ENCODE measurements at regions not wholly inside any gene's neighbourhood (a gene's known extent, or its start where the extent isn't known, plus 50 kb on each side); places are given as distances from the start of the nearest gene placed in this dataset.

DNA sequence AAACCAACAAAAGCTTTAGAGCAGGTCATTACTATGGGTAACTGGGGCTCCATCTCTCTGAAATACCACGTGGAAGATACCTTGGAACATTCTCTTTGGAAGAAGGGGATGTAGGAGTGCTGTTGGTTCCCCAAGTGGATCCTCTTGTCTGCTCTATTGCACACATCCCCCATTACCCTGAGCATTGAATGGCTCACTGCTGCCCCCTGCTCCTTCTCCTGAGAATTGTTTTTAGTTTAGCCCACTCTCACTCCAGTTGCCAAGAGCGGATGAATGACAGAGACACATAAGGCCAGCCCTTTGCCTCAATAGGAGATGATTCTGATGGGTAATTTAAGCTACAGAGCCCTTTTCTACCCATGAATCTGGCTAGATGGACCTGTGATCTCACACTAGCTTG lies 135.6 kb upstream of the SUCLG2 start:
- DNase-seq (ENCODE audit: low read depth) = peak; percentile 27

DNA sequence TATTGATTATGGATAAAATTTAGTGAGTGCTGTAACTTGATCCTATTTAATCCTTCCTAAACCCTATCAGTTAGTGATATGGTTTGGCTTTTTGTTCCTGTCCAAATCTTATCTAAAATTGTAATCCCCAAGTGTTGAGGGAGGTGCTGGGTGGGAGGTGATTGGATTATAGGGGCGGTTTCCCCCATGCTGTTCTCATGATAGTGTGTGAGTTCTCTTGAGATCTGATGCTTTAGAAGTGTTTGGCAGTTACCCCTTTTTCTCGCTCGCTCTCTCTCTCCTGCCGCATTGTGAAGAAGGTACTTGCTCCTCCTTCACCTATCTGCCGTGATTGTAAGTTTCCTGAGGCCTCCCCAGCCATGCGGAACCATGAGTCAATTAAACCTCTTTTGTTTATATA lies 134.0 kb upstream of the SUCLG2 start:
- DNase-seq (ENCODE audit: low read depth) = no peak

DNA sequence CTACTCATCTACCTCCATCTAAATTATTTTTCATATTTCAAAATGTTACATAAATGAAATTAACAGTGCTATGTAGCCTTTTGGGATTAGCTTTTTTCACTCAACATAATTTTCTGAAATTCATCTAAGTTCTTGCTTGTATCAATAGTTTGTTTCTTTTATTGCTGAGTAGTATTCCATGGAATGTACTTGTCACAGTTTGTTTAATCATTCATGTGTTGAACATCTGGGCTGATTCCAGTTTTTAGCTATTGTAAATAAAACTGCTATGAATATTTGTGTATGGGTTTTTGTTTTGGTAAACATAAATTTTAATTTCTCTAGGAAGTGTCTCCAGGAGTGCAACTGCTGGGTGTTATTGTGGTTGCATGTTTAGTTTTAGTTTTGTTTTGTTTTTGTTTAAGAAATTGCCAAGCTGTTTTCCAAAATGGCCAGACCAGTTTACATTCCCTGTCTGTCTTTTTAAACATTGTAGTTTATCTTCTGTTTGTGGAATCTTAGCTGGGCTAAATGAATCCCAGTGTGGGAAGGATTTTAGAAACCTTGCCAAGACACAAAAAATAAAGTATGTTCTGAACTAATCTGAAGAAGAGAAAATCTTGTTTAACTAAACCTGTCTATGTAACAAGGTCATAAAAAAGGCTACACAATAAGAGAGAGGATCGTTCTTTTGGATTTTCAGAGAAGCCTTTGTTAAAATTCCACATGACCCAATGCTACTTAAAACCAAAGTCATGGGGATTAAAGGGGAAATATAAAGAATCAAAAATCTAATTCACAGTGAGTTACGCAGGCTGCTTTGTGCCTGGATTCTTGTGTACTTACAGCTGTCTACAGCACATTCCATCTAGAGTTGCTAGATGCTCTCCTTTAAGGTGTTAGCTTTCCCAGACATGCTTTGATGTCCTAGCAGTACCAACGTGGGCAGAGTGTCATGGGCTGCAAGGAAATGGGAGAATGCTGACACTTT lies 129.2 kb upstream of the SUCLG2 start:
- DNase-seq (ENCODE audit: low read depth) = no peak

DNA sequence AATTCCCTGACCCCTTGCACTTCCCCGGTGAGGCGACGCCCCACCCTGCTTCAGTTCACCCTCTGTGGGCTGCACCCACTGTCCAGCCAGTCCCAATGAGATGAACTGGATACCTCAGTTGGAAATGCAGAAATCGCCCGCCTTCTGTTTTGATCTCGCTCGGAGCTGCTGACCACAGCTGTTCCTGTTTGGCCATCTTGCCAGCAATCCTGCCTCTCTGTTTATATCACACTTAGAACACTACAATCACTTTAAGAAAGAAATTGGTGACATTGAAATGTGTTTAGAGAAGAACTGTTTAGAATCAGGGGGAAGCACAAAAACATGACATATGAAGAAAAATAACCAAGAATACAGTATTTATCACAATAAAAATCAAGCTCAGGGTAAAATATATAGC lies 127.5 kb upstream of the SUCLG2 start:
- no peak for DNase-seq (ENCODE audit: low read depth)

DNA sequence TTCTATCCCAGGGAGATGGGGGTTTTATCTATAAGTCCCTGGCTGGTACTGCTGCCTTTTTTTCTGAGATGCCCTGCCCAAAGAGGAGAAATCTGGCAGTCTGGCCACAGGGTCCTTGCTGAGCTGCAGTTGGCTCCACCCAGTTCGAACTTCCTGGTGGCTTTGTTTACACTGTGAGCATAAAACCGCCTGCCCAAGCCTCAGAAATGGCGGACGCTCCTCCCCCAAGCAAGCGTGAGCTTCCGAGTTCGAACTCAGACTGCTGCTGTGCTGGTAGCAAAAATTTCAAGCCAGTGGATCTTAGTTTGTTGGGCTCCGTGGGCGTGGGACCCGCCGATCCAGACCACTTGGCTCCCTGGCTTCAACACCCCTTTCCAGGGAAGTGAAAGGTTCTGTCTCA lies 126.8 kb upstream of the SUCLG2 start:
- DNase-seq (ENCODE audit: low read depth) = no peak

DNA sequence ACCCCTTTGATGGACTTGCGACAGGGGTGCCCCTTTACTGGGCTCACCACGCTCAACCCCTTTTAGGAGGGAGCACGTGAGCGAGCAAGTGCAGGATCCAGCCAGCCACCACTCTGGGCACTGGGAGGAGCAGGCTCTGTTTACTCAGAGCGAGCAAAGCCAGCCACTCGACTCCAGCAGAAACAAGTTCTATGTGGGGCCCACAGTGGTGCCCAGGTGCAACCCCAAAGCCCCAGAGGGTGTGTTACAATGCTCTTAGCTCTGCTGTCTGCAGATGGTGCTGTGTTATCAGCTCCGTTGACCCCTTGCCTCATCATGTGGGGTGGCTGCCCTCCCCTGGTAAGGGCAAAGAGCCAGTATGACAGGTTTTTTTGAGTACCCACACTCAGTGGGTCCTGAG lies 120.3 kb upstream of the SUCLG2 start:
- DNase-seq (ENCODE audit: low read depth) = no peak

DNA sequence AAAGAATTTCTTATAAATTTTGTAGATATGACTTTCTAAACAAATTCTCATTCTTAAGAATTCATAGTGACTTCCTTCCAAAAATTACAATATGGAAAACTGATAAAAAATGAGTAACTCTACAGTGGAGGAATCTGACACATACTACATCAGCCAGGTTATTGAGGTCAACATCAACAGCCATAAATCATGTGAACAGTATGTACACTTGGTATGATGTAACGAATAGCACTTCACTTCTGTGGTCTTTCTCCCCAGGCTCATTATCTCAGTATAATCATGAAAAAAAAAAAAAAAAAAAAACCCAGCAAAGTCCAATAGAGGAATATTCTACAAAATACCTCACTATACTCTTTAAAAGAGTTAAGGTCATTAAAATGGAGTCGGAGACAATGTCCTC lies 111.2 kb upstream of the SUCLG2 start:
- DNase-seq (ENCODE audit: low read depth) = no peak

DNA sequence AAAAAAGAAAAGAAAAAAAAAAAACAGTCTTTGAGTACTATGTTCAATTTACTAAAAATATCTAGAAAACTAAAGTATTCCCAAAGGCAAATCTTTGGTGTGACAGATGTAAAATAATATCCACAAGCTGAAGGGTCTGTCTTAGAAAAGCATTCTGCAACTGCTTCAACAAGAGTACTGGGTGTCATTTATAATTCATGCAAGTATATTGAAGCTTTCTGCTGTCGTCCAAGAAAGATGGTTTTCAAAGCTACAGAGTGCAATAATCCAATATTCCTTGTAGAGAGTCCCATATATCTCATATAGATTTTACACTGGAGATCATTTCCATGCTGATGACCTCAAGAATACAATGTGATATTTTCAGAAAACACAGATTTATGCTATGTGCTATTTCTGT lies 90.9 kb upstream of the SUCLG2 start:
- no peak for DNase-seq (ENCODE audit: low read depth)

DNA sequence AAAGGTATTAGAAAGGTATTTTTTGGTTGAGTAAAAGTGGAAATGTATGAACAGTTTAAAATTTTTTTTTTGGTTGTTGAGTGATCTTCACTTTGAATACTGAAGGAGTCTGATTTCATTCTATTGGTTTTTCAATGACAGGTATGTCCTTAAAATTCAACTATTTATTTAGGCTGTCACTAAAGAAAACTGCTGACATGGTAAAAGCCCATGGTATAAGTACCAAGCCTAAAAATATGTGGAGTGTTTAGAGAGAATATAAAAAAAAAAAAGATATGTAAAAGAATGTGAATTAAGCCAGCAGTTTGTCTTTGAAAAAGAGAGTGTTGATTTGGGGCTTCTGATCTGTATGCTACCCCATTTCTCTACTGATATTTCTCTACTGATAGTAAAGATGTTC lies 90.3 kb upstream of the SUCLG2 start:
- DNase-seq (ENCODE audit: low read depth) = no peak

DNA sequence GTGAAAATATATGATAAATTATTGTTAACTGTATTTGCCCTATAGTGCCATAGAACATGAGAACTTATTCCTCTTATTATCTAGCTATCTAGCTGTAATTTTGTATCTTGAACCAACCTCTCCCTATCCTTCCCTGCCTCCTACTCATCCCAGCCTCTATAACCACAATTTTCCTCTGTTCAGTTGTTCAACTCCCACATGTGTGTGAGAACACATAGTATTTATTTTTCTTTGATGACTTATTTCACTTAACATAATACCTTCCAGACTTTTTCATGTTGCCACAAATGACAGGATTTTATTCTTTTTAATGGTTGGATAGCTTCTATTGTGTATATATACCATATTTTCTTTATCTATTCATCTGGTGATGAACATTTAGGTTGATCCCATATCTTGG lies 85.4 kb upstream of the SUCLG2 start:
- DNase-seq (ENCODE audit: low read depth) = no peak

DNA sequence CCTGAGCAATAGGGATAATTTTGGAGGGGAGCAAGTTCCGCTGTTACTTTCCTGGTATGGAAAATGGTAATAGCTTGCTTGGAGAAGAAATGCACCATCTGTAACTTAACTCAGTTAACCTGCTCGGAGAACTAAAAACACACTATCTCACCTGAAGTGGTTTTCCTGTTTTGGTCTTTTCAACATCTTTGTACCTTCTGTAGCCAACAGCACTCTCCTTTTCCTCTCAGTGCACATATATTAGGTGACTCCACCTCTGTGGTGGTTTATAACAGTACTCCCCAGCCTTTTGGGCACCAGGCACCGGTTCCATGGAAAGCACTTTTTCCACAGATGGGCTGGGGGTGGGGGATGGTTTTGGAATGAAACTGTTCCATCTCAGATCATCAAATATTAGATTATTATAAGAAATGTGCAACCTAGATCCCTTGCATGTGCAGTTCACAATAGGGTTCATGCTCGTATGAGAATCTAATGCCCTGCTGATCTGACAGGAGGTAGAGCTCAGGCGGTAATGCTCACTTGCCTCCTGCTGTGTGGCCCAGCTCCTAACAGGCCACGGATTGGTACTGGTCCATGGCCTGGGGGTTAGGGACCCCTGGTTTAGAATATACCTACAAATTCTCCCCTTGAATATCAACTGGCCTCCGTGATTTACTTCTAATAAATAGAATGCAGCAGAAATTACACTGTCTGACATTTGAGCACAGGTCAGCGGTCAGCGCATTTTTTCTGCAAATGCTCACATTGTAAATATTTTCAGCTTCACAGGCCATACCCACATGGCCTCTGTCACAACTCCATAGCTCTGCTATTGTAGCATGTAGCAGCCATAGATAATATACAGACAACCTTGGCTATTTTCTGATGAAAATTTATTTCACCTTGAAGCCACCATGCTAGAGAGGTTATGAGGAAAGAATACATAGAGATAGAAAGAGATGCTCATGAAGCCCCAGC lies 83.8 kb upstream of the SUCLG2 start:
- DNase-seq (ENCODE audit: low read depth) = no peak

DNA sequence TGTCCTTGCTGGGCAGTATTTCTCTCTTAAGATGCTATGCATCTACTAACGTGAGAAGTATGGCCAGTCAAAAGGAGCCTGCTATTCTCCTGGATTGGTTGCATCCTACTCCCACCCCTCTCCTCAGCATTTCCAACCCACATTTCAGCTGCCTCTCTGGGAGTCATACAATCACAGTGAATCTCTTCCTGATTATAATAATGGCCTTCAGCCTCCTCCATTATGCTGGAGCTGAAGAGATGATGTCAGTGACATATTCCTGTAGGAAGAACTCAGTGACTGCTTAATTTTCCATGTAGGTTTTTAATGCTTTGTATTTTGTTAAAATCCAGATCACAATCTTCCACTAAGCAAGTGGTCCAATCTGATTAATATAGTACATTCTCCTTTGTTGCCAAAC lies 82.7 kb upstream of the SUCLG2 start:
- DNase-seq (ENCODE audit: low read depth) = no peak

DNA sequence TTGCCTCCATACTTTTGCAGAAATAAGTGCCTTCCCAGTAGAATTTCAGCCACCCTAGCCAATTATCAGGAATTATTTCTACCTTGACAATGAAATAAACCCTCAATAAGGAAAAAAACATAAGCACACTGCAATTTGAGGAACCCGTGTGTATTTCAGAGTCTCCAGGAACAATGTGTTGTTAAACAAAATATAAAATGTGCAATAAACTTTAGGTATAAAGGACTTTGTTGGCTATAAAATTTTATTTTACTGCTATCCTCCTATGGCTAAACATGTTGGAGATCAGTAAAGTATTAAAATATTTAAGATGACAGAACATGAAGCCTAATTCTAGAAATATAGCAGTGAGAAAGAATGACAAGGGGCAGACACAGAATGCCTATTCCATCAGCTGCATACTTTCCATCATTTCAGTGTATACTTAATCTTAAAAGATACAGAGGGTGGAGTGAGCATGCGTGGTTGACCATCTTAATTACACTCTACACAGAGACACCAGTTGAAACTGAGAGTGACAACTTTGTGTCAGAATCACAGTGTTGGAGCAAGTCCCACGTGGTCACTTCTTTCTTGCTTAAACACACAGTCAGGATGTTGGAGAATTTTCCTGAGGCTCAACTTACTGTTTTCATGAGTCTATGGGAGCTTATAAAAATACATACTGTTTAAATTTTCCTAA lies 79.0 kb upstream of the SUCLG2 start:
- DNase-seq (ENCODE audit: low read depth) = no peak

DNA sequence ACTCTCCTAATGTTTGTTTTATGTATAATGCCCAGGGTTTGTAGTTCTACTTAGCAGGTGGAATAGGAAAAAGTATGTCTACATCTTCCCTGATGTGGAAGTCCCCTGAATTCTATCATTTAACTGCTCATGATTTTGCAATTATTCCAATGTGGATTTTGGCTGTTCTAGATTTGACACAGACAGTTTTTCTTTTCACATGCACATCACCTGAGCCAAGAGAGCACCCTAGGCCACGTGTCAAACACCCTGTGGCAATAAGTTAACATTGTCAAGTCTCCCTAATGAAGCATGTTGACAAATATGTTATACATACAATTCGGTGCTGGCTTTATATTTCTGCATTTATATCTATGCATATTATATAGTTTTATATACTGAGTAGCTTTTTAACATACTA lies 70.0 kb upstream of the SUCLG2 start:
- no peak for DNase-seq (ENCODE audit: low read depth)

DNA sequence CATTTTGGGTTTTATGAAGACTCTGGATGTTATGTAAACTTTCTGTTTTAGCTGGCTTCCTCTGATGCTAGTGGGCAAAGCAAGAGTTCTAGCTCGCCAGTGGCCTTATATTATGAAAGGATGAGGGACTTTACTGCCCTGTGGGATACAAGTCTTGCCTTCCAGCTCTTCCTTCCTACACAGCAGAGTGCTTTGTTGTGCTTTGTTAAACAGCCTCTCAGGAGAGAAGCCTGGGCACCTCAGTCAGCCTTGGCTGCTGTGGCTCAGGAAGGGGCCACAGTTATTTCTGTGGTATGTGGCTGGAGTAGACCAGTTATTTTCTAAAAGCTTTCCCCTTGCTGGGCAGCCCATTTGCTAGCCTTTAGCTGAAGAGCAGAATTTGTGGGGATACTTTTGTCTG lies 69.5 kb upstream of the SUCLG2 start:
- no peak for DNase-seq (ENCODE audit: low read depth)

DNA sequence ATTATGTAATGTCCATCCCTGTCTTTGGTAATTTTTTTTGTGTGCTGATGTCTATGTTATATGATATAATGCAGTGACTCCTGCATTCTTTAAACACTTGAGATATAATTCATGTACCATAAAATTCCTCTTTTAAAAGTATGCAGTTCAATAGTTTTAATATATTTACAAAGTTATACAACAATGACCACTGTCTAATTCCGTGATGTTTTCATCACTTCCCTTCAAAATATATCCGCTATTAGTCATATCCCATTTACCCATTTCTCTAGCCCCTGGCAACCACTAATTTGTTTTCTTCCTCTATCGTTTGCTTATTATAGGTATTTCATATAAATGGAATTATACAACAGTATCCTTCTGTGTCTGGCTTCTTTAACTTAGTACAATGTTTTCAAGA lies 64.9 kb upstream of the SUCLG2 start:
- DNase-seq (ENCODE audit: low read depth) = no peak

DNA sequence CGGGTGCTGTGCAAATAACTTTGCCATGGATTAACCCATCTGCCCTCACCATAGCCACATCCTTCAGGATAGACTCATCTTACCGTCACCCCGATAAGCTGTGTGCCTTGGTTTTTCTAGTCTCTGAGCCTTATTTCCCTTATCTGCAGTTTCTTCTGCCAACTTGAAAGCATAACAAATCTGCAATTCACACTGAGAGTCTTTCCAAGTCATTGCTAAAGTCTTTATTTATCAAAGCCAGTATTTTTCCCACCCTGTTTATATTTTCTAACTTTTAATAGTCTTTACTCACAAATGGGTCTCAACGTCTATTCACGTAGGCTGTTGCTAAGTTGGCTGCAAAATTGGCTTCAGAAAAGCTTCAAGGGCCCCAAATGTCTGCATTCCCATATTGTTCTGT lies 61.6 kb upstream of the SUCLG2 start:
- DNase-seq (ENCODE audit: low read depth) = no peak

DNA sequence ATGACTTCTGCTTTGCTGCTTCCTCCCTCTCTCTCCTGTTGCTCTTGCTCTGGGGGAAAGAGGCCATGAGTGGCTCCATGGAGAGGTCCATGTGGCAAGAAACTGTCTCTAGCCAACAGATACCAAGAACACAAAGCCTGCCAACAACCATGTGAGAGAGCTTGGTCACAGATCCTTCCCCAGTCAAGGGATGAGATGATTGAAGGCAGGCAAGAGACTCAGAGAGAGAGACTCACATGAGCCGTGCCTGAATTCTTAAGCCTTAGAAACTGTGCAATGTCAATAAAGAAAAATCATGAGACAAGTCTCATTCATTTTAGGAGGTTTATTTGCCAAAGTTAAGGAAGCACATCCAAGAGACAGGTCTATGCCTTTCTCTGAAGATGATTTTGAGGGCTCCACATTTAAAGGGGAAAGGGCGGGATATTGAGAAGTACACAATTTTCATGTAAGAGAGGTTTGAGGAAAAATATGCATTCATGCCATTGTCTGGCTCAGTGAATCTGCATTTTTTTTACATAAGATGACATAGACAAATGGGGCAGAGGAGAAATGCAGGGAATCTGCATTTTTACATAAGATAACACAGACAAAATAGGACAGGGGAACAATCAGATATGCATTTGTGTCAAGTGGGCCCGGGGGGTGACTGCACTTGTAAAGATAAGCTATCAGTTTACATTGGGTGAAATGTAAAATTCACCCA lies 59.5 kb upstream of the SUCLG2 start:
- DNase-seq (ENCODE audit: low read depth) = no peak

DNA sequence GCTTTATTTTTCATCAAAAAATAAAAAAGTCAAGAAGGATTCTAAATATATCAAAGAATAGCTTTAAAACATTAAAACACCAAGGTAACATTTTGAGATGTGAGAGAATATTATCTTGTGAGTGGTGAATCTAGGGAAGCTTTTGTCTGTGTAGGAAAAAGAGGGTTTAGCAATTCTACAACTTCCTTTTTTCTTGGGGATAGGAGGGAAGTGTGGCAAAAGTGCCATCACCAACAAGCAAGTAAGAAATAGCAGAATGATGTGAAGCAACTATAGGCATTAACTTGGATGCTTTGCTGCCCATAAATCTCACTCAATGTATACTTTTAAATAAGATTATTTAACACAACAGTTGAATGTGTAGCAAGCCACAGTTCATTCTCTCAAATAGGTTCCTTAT lies 57.8 kb upstream of the SUCLG2 start:
- DNase-seq (ENCODE audit: low read depth) = no peak

DNA sequence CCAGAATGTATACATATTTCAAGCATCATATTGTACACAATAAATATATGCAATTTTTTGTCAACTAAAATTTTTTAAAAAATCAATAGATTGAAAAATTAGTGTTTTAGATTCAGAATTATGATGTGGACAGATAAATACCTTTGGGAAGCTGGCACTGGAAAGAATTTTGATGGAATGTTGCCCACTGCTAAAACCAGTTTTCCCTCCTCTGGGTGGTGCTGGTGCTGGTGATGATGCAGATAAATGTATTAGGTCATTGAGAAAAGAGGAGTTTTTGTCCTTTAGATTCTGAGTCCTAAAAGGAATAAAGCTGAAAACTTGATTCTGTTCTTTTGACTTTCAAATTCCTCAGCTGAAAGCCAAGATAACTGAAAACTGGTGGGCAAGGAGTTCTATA lies 56.0 kb upstream of the SUCLG2 start:
- DNase-seq (ENCODE audit: low read depth) = no peak

DNA sequence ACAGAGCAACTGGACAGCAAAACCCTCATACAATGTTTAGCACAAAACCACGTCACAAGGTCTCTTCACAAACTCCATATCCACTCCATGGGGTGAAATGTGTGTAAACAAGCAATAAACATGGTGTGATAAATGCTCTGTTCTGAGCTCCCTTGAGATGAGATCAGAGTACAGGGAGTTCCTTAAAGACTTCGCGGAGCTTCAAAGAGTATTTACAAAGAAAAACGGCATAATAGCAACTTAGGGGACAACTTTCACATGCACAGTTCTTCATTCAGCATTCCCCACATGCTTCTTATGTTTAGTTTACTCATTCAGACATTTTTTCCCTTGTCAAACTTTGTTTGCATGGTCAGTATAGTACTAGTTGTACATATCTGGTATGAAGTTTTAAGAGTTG lies 52.5 kb upstream of the SUCLG2 start:
- no peak for DNase-seq (ENCODE audit: low read depth)

DNA sequence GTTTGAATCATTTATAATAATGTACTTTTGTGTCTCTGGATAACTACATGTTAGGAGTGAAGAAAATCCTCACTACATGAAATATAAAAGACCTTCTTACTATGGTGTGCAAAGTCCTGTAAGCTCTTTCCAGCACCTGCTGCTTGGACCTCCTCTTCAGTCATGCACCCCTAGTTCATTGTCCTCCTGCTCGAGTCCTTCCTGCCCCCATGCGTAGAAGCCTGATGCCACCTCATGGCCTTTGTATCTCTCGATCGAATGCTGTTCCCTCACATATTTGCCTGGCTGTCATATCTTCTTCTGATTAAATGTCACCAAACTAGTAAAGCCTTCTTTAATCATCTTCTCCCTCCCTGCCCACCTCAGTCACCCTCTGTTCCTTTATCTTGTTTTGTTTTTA lies 49.9 kb upstream of the SUCLG2 start:
- DNase-seq (ENCODE audit: low read depth) = no peak
